ENCODE measurements at regions not wholly inside any gene's neighbourhood (a gene's known extent, or its start where the extent isn't known, plus 50 kb on each side); places are given as distances from the start of the nearest gene placed in this dataset.

DNA sequence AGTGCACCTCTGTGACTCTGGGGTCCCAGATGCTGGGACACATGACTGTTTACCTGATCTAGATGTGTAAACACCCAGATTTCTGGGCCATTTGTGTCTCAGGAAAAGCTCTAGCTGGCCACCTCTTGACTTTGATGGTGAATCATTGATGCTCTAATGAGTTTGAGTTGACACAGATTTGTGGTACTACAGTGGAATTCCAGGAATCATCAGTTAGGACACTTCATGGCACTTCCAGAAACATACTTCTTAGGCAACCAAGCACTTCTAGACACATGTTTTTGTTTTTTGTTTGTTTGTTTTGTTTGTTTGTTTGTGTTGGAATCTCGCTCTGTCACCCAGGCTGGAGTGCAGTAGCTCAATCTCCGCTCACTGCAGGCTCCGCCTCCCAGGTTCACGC lies 302.2 kb upstream of the ZMIZ1 start:
- Histone ChIP-seq H3K36me3 (no peaks in the 10 kb centered on the region), H3K27me3 (no peaks in the 10 kb centered on the region), H3K4me1 (peaks cover 0 to 29% (median 15%) of the 10 kb centered on the region in 9 donors), H3K27ac (no peak overlapping the region), H3K9me3 (no peaks in the 10 kb centered on the region), H3K4me3 (no peak overlapping the region)
- intact Hi-C loops (cut with DNase I): no loop called here
- ATAC-seq: no peak
- TF ChIP-seq CTCF (IDR thresholded peaks at IDR 0.05): no peak
- no peak for DNase-seq
- WGBS, 2 donors: 97 to 100% methylated on average over 4 of the region's 4 CpGs

DNA sequence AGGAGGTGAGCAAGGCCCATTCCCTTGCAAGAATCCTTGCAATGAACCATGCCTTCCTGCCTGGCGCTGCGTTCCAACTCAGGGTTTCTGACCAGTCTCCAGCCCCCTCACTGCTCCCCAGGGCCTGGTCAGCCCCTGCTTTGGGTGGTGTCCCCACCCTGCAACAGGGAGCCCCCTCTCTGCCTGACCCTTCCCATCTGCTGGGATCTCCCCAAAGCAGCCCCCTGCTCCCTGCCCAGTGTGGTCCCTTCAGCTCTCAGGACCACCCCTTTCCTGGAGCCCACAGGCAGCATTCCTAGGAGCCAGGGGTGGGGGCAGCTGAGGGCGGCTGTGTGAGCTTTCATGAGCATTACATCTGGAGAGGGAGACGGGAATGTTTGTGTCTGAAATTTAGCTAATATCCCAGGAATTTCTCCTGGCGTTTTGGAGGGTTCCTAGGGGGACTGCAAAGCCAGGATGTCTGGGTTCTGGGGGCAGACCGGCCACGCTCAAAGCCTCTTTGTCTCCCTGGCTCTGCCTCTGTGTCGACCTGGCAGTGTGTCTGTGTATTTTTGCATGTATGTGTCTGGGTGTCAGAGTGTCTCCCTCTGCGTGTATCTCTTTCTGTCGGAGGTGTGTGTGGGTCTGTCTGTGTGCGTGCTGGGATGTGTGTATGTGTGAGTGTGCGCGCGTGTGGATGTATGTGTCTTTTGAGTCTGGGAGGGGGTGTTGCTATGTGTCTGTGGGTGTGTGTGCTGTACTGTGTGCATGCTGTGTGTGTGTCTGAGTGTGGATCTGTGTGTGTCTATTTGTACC lies 300.5 kb upstream of the ZMIZ1 start:
- no peak for TF ChIP-seq CTCF (IDR thresholded peaks at IDR 0.05)
- H3K36me3 ChIP-seq: no peaks in the 10 kb centered on the region
- H3K4me3 ChIP-seq: no peak overlapping the region
- no peaks in the 10 kb centered on the region for H3K27me3 ChIP-seq
- intact Hi-C loops (cut with DNase I): no loop called here
- 81% methylated on average over 14 of the region's 14 CpGs for WGBS, 2 donors
- no peak for DNase-seq
- no peaks in the 10 kb centered on the region for H3K9me3 ChIP-seq
- H3K4me1 ChIP-seq: peaks cover 0 to 36% (median 12%) of the 10 kb centered on the region in 9 donors
- peak overlapping the region in 3 of 10 donors; percentile 46 to 71 (median 53) for H3K27ac ChIP-seq
- ATAC-seq: peak in 2 of 8 donors; percentile 22 to 24

- TF ChIP-seq CTCF (IDR thresholded peaks at IDR 0.05): no peak
- peaks cover 0 to 29% (median 6%) of the 10 kb centered on the region in 9 donors for H3K4me1 ChIP-seq
- no peaks in the 10 kb centered on the region for H3K36me3 ChIP-seq
- H3K27me3 ChIP-seq: no peaks in the 10 kb centered on the region
- no peak for DNase-seq
- H3K27ac ChIP-seq: peak overlapping the region in 3 of 10 donors; percentile 19 to 71 (median 46)
- H3K9me3 ChIP-seq: no peaks in the 10 kb centered on the region
- peak in 1 of 8 donors; percentile 21 for ATAC-seq
- intact Hi-C loops (cut with DNase I): no loop called here
- 64 to 68% methylated on average over 5 of the region's 5 CpGs for WGBS, 2 donors
- H3K4me3 ChIP-seq: no peak overlapping the region
These were observed 299.9 kb upstream of the ZMIZ1 start for GRCh38 chr10:78768876-78769275.

- no peak for TF ChIP-seq CTCF (IDR thresholded peaks at IDR 0.05)
These were observed 299.2 kb upstream of the ZMIZ1 start for GRCh38 chr10:78769526-78769925.

More at GRCh38 chr10:78769526-78769925, 299.2 kb upstream of the ZMIZ1 start:
- Histone ChIP-seq H3K36me3 (no peaks in the 10 kb centered on the region), H3K9me3 (no peaks in the 10 kb centered on the region), H3K4me1 (peaks cover 0 to 23% (median 0%) of the 10 kb centered on the region in 9 donors), H3K27me3 (no peaks in the 10 kb centered on the region), H3K27ac (peak overlapping the region in 1 of 10 donors; percentile 80), H3K4me3 (no peak overlapping the region)
- intact Hi-C loops (cut with DNase I): no loop called here
- WGBS, 2 donors: 94% methylated on average over 5 of the region's 5 CpGs
- ATAC-seq (no peak), DNase-seq (no peak)
